Omental fat pad (tissue), 3 donors: ENCODE measurements at regions not wholly inside any gene's neighbourhood (a gene's known extent, or its start where the extent isn't known, plus 50 kb on each side); places are given as distances from the start of the nearest gene placed in this dataset.

Source experiments
- ATAC-seq: fragments of 150-250 bp; one replicate; pipeline ENCODE4 v1.9.1; 2016; ENCODE audit warnings: mild to moderate bottlenecking, moderate library complexity; ENCODE audit not compliant: low FRiP score
- DNase-seq: peaks from one replicate; pipeline ENCODE4 v3.0.0-alpha.2; 2019; ENCODE audit warnings: low spot score
- CTCF ChIP-seq, 3 donors: fragments of 450-650 bp; IDR thresholded peaks; one replicate each; pipeline ENCODE4 v1.5.1; 2016 to 2017; ENCODE audit warnings: antibody characterized with exemption in 3 of 3, mild to moderate bottlenecking in 3 of 3, moderate library complexity in 2 of 3

GRCh38 chr6:1524040-1524480 is 85.7 kb upstream of the FOXC1 start:
- no peak for TF ChIP-seq CTCF (IDR thresholded peaks at IDR 0.05)
- no peak for ATAC-seq
- no peak for DNase-seq

GRCh38 chr6:1525364-1526038 is 84.2 kb upstream of the FOXC1 start:
- DNase-seq (no peak), ATAC-seq (no peak)
- TF ChIP-seq CTCF (IDR thresholded peaks at IDR 0.05) = no peak

GRCh38 chr6:1526398-1527072 is 83.2 kb upstream of the FOXC1 start:
- ATAC-seq (no peak), DNase-seq (no peak)
- TF ChIP-seq CTCF (IDR thresholded peaks at IDR 0.05) = no peak

GRCh38 chr6:1527073-1527457 is 82.7 kb upstream of the FOXC1 start:
- no peak for ATAC-seq
- TF ChIP-seq CTCF (IDR thresholded peaks at IDR 0.05) = no peak
- DNase-seq = no peak

- no peak for ATAC-seq
- TF ChIP-seq CTCF (IDR thresholded peaks at IDR 0.05) = no peak
- DNase-seq = no peak
Observed at GRCh38 chr6:1535295-1535694, 74.4 kb upstream of the FOXC1 start.

- DNase-seq (no peak), ATAC-seq (no peak)
- TF ChIP-seq CTCF (IDR thresholded peaks at IDR 0.05) = no peak
Observed at GRCh38 chr6:1536526-1537429, 72.9 kb upstream of the FOXC1 start.
